HEK293T (cell line): ENCODE measurements at regions not wholly inside any gene's neighbourhood (a gene's known extent, or its start where the extent isn't known, plus 50 kb on each side); places are given as distances from the start of the nearest gene placed in this dataset.

Source experiments
- CTCF ChIA-PET: fragments of 350-600 bp; formaldehyde crosslinking; extraction: SDS; loops from one replicate; lab custom pipeline; 2021; ENCODE audit warnings: antibody characterized with exemption, inconsistent platforms; lab: Yijun Ruan, JAX
- POLR2A ChIA-PET: fragments of 350-600 bp; formaldehyde crosslinking; extraction: SDS; loops from one replicate; lab custom pipeline; 2020; ENCODE audit warnings: antibody characterized with exemption, inconsistent platforms; lab: Yijun Ruan, JAX
- DNase-seq: peaks from one replicate; pipeline ENCODE4 v3.0.0; 2012; ENCODE audit warnings: mixed read lengths; ENCODE audit errors: extremely low spot score
- ARNT ChIP-seq: fragments of 450-650 bp; IDR thresholded peaks from 2 replicates; pipeline ENCODE4 v1.6.1; 2017; ENCODE audit warnings: mild to moderate bottlenecking
- BHLHE40 ChIP-seq: fragments of 450-650 bp; IDR thresholded peaks from 2 replicates; pipeline ENCODE4 v1.6.1; 2016; ENCODE audit warnings: mild to moderate bottlenecking, moderate library complexity, borderline replicate concordance
- CTBP1 ChIP-seq: fragments of 450-650 bp; IDR thresholded peaks from 2 replicates; pipeline ENCODE4 v1.6.1; 2016; ENCODE audit warnings: borderline replicate concordance
- ELF4 ChIP-seq: fragments of 450-650 bp; IDR thresholded peaks from 2 replicates; pipeline ENCODE4 v1.6.1; 2017; ENCODE audit warnings: antibody characterized with exemption
- FOXA1 ChIP-seq: fragments of 450-650 bp; IDR thresholded peaks from 2 replicates; pipeline ENCODE4 v1.6.1; 2016; ENCODE audit warnings: mild to moderate bottlenecking
- FOXK2 ChIP-seq: fragments of 450-650 bp; IDR thresholded peaks from 2 replicates; pipeline ENCODE4 v1.6.1; 2016; ENCODE audit warnings: mild to moderate bottlenecking
- FOXM1 ChIP-seq: fragments of 450-650 bp; IDR thresholded peaks from 2 replicates; pipeline ENCODE4 v1.6.1; 2017; ENCODE audit warnings: mild to moderate bottlenecking, borderline replicate concordance
- HDGF ChIP-seq: fragments of 450-650 bp; IDR thresholded peaks from 2 replicates; pipeline ENCODE4 v1.6.1; 2017; ENCODE audit warnings: antibody characterized with exemption, borderline replicate concordance
- L3MBTL2 ChIP-seq: fragments of 450-650 bp; conservative IDR thresholded peaks from 2 replicates; pipeline ENCODE4 v1.6.1; 2016; ENCODE audit warnings: mild to moderate bottlenecking
- LEF1 ChIP-seq: fragments of 450-650 bp; IDR thresholded peaks from 2 replicates; pipeline ENCODE4 v1.6.1; 2017; ENCODE audit warnings: mild to moderate bottlenecking, borderline replicate concordance
- NFRKB ChIP-seq: fragments of 450-650 bp; IDR thresholded peaks from 2 replicates; pipeline ENCODE4 v1.6.1; 2016; ENCODE audit warnings: mild to moderate bottlenecking, moderate library complexity
- SP1 ChIP-seq: fragments of 450-650 bp; IDR thresholded peaks from 2 replicates; pipeline ENCODE4 v1.6.1; 2017
- SUZ12 ChIP-seq: fragments of 450-650 bp; IDR thresholded peaks from 2 replicates; pipeline ENCODE4 v1.6.1; 2016; ENCODE audit warnings: mild to moderate bottlenecking
- TARDBP ChIP-seq: fragments of 450-650 bp; IDR thresholded peaks from 2 replicates; pipeline ENCODE4 v1.6.1; 2016
- ZNF384 ChIP-seq: fragments of 450-650 bp; IDR thresholded peaks from 2 replicates; pipeline ENCODE4 v1.6.1; 2016
- TF ChIP-seq, protein P1 (sequence below): fragments of 450-650 bp; IDR thresholded peaks from 2 replicates; pipeline ENCODE4 v1.6.1; 2016

DNA sequence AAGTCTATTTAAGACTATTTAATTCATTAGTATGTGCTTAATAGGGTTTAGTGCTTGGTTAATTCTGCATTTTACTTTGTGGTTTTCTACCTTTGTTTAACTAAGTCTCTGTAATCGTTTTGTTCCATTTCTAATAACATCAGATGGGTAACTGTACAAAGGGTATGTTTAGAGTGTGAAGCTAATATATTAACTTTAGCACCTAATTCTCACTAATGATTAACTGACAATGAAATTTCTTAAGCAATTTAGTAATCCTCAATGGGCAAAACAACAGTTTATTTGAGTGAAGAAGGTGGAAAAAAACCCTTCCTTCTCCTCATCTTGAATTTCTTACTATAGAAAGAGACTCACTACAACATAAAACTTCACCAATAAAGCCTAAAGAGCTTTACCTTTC lies 448.1 kb upstream of the MIR17HG start:
- no peak for DNase-seq
- ChIA-PET POLR2A (no interaction called here), CTCF (no interaction called here)
- TF ChIP-seq ARNT (no peak), L3MBTL2 (no peak), ELF4 (no peak), BHLHE40 (no peak), TARDBP (no peak), SUZ12 (no peak), NFRKB (no peak), LEF1 (no peak)

DNA sequence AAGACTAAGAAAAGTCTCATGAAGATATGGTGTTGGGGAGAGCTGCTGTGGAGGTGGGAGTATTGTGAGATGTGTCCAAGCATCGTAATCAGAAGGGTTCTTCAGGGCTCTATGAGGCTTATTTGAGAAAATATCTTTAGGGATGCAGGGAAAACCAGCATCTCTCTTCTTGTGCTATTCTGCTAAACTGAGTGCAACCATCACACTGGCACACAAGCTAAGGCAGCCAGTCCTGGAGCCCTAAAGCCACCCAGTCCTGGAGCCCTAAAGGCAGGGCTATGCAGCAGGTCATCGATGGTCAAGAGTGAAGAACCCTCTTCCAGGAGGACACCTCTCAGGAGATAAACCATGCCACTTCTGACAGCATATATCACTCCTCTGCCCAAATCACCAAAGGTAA lies 445.2 kb upstream of the MIR17HG start:
- ChIA-PET POLR2A (no interaction called here), CTCF (no interaction called here)
- no peak for TF ChIP-seq CTBP1
- TF ChIP-seq ARNT: no peak
- TF ChIP-seq SP1: no peak
- TF ChIP-seq FOXM1: no peak
- TF ChIP-seq BHLHE40: no peak
- no peak for TF ChIP-seq FOXA1
- TF ChIP-seq HDGF: no peak
- no peak for TF ChIP-seq L3MBTL2
- no peak for TF ChIP-seq LEF1
- TF ChIP-seq TARDBP: no peak
- no peak for TF ChIP-seq SUZ12
- no peak for TF ChIP-seq NFRKB
- no peak for TF ChIP-seq ELF4
- TF ChIP-seq ZNF384: no peak
- TF ChIP-seq, protein P1, sequence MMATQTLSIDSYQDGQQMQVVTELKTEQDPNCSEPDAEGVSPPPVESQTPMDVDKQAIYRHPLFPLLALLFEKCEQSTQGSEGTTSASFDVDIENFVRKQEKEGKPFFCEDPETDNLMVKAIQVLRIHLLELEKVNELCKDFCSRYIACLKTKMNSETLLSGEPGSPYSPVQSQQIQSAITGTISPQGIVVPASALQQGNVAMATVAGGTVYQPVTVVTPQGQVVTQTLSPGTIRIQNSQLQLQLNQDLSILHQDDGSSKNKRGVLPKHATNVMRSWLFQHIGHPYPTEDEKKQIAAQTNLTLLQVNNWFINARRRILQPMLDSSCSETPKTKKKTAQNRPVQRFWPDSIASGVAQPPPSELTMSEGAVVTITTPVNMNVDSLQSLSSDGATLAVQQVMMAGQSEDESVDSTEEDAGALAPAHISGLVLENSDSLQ: no peak
- TF ChIP-seq FOXK2: no peak
- DNase-seq: no peak

GRCh38 chr13:90906554-90906953 lies 440.9 kb upstream of the MIR17HG start:
- CTCF ChIA-PET: interaction anchor here (0.6 kb wide), 1 partner anchor 1569 kb away, joined by 3 read pairs; no protein-coding TSS in a partner anchor
- TF ChIP-seq FOXK2 (no peak), CTBP1 (no peak), TARDBP (no peak), FOXM1 (no peak), FOXA1 (no peak), ELF4 (no peak), BHLHE40 (no peak), SP1 (no peak)
- TF ChIP-seq, protein P1: no peak
- POLR2A ChIA-PET: no interaction called here
- DNase-seq: no peak

DNA sequence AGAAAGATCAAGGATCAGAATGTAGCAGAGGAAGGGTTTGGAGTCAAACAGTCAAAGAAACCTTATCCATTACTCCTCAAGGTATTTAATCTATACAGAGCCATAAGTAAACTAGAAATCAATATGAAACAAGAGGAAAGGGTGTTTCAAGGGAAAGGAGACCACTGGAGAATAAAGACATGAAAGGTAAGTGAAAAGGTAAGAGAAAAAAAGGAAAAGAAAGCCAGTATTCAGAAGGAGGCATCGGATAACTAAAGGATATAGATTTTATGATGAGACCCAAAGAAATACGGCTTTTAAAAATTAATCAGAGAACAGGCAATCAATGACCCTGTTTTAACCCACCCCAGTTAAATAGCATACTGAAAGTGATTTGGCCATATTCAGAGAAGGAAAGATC lies 438.7 kb upstream of the MIR17HG start:
- no peak for TF ChIP-seq BHLHE40
- TF ChIP-seq SUZ12: no peak
- no peak for TF ChIP-seq ELF4
- TF ChIP-seq NFRKB: no peak
- TF ChIP-seq CTBP1: no peak
- no peak for TF ChIP-seq FOXM1
- TF ChIP-seq, protein P1: no peak
- no peak for TF ChIP-seq HDGF
- no peak for TF ChIP-seq LEF1
- TF ChIP-seq SP1: no peak
- no peak for TF ChIP-seq ZNF384
- TF ChIP-seq ARNT: no peak
- no peak for DNase-seq
- CTCF ChIA-PET: no interaction called here
- POLR2A ChIA-PET: no interaction called here

GRCh38 chr13:90910018-90910639 lies 437.4 kb upstream of the MIR17HG start:
- POLR2A ChIA-PET: no interaction called here
- TF ChIP-seq ZNF384 (no peak), L3MBTL2 (no peak), NFRKB (no peak), FOXM1 (no peak), BHLHE40 (no peak), SUZ12 (no peak)
- TF ChIP-seq, protein P1: no peak

GRCh38 chr13:90912247-90912646 lies 435.2 kb upstream of the MIR17HG start:
- DNase-seq: no peak
- POLR2A ChIA-PET: no interaction called here
- CTCF ChIA-PET: no interaction called here
- TF ChIP-seq TARDBP (no peak), SP1 (no peak)

More at GRCh38 chr13:90910018-90910639, 437.4 kb upstream of the MIR17HG start:
- CTCF ChIA-PET: no interaction called here
- DNase-seq: no peak
